ENCODE measurements at regions not wholly inside any gene's neighbourhood (a gene's known extent, or its start where the extent isn't known, plus 50 kb on each side); places are given as distances from the start of the nearest gene placed in this dataset.

- H3K36me3 ChIP-seq (ENCODE audit: control insufficient read depth, insufficient read depth, low read length), result no peaks in the 10 kb centered on the region
- no peaks in the 10 kb centered on the region for H3K9me3 ChIP-seq (ENCODE audit: control insufficient read depth, insufficient read depth, low read length)
- H3K27me3 ChIP-seq (ENCODE audit: control insufficient read depth, insufficient read depth, low read length), result no peaks in the 10 kb centered on the region
- no peak overlapping the region for H3K4me3 ChIP-seq (ENCODE audit: low read depth, low read length)
- H3K4me1 ChIP-seq (ENCODE audit: control insufficient read depth, insufficient read depth, low read length), result no peaks in the 10 kb centered on the region
- peak in 1 of 6 donors; percentile 53 for DNase-seq (ENCODE audit: low read depth in 4 of 6, low spot score in 6 of 6)
- no peak overlapping the region for H3K27ac ChIP-seq (ENCODE audit: low read depth, low read length)
These were observed 272.7 kb downstream of the PDHA2 start for GRCh38 chr4:96112631-96113030.

GRCh38 chr4:96120206-96120605, 280.3 kb downstream of the PDHA2 start:
- no CpG with 5 or more reads among the region's 1 CpG for WGBS (ENCODE audit: insufficient coverage)

GRCh38 chr4:96126227-96126626, 286.3 kb downstream of the PDHA2 start:
- WGBS (ENCODE audit: insufficient coverage), result 95% methylated on average over 21 of the region's 24 CpGs
- no peaks in the 10 kb centered on the region for H3K4me1 ChIP-seq (ENCODE audit: control insufficient read depth, insufficient read depth, low read length)
- no peaks in the 10 kb centered on the region for H3K36me3 ChIP-seq (ENCODE audit: control insufficient read depth, insufficient read depth, low read length)
- H3K4me3 ChIP-seq (ENCODE audit: low read depth, low read length), result no peak overlapping the region
- H3K27ac ChIP-seq (ENCODE audit: low read depth, low read length), result no peak overlapping the region
- H3K9me3 ChIP-seq (ENCODE audit: control insufficient read depth, insufficient read depth, low read length), result no peaks in the 10 kb centered on the region
- H3K27me3 ChIP-seq (ENCODE audit: control insufficient read depth, insufficient read depth, low read length), result no peaks in the 10 kb centered on the region
- no peak for DNase-seq (ENCODE audit: low read depth in 4 of 6, low spot score in 6 of 6)

More at GRCh38 chr4:96120206-96120605, 280.3 kb downstream of the PDHA2 start:
- H3K4me3 ChIP-seq (ENCODE audit: low read depth, low read length), result no peak overlapping the region
- H3K9me3 ChIP-seq (ENCODE audit: control insufficient read depth, insufficient read depth, low read length), result no peaks in the 10 kb centered on the region
- no peaks in the 10 kb centered on the region for H3K36me3 ChIP-seq (ENCODE audit: control insufficient read depth, insufficient read depth, low read length)
- H3K4me1 ChIP-seq (ENCODE audit: control insufficient read depth, insufficient read depth, low read length), result no peaks in the 10 kb centered on the region
- H3K27me3 ChIP-seq (ENCODE audit: control insufficient read depth, insufficient read depth, low read length), result no peaks in the 10 kb centered on the region
- H3K27ac ChIP-seq (ENCODE audit: low read depth, low read length), result no peak overlapping the region
- DNase-seq (ENCODE audit: low read depth in 4 of 6, low spot score in 6 of 6), result no peak

GRCh38 chr4:96131186-96131585, 291.3 kb downstream of the PDHA2 start:
- 80% methylated on average over 1 of the region's 1 CpG for WGBS (ENCODE audit: insufficient coverage)
- H3K4me1 ChIP-seq (ENCODE audit: control insufficient read depth, insufficient read depth, low read length), result no peaks in the 10 kb centered on the region
- H3K27ac ChIP-seq (ENCODE audit: low read depth, low read length), result no peak overlapping the region
- no peak for DNase-seq (ENCODE audit: low read depth in 4 of 6, low spot score in 6 of 6)
- no peaks in the 10 kb centered on the region for H3K27me3 ChIP-seq (ENCODE audit: control insufficient read depth, insufficient read depth, low read length)
- H3K36me3 ChIP-seq (ENCODE audit: control insufficient read depth, insufficient read depth, low read length), result no peaks in the 10 kb centered on the region
- no peak overlapping the region for H3K4me3 ChIP-seq (ENCODE audit: low read depth, low read length)
- no peaks in the 10 kb centered on the region for H3K9me3 ChIP-seq (ENCODE audit: control insufficient read depth, insufficient read depth, low read length)

GRCh38 chr4:96134806-96135205, 294.9 kb downstream of the PDHA2 start:
- no peaks in the 10 kb centered on the region for H3K4me1 ChIP-seq (ENCODE audit: control insufficient read depth, insufficient read depth, low read length)
- no peaks in the 10 kb centered on the region for H3K27me3 ChIP-seq (ENCODE audit: control insufficient read depth, insufficient read depth, low read length)
- WGBS (ENCODE audit: insufficient coverage), result no CpG with 5 or more reads among the region's 2 CpGs
- DNase-seq (ENCODE audit: low read depth in 4 of 6, low spot score in 6 of 6), result no peak
- H3K9me3 ChIP-seq (ENCODE audit: control insufficient read depth, insufficient read depth, low read length), result no peaks in the 10 kb centered on the region
- H3K36me3 ChIP-seq (ENCODE audit: control insufficient read depth, insufficient read depth, low read length), result no peaks in the 10 kb centered on the region
- H3K27ac ChIP-seq (ENCODE audit: low read depth, low read length), result no peak overlapping the region
- no peak overlapping the region for H3K4me3 ChIP-seq (ENCODE audit: low read depth, low read length)

- no peak for DNase-seq (ENCODE audit: low read depth in 4 of 6, low spot score in 6 of 6)
- H3K27ac ChIP-seq (ENCODE audit: low read depth, low read length), result no peak overlapping the region
- no peaks in the 10 kb centered on the region for H3K9me3 ChIP-seq (ENCODE audit: control insufficient read depth, insufficient read depth, low read length)
- H3K4me1 ChIP-seq (ENCODE audit: control insufficient read depth, insufficient read depth, low read length), result no peaks in the 10 kb centered on the region
- WGBS (ENCODE audit: insufficient coverage), result 100% methylated on average over 2 of the region's 2 CpGs
- H3K4me3 ChIP-seq (ENCODE audit: low read depth, low read length), result no peak overlapping the region
- no peaks in the 10 kb centered on the region for H3K36me3 ChIP-seq (ENCODE audit: control insufficient read depth, insufficient read depth, low read length)
- H3K27me3 ChIP-seq (ENCODE audit: control insufficient read depth, insufficient read depth, low read length), result no peaks in the 10 kb centered on the region
These were observed 296.2 kb downstream of the PDHA2 start for GRCh38 chr4:96136056-96136455.

GRCh38 chr4:96139251-96139929, 299.5 kb downstream of the PDHA2 start:
- H3K27me3 ChIP-seq (ENCODE audit: control insufficient read depth, insufficient read depth, low read length), result no peaks in the 10 kb centered on the region
- no peak for DNase-seq (ENCODE audit: low read depth in 4 of 6, low spot score in 6 of 6)
- H3K27ac ChIP-seq (ENCODE audit: low read depth, low read length), result no peak overlapping the region
- no peaks in the 10 kb centered on the region for H3K4me1 ChIP-seq (ENCODE audit: control insufficient read depth, insufficient read depth, low read length)
- H3K4me3 ChIP-seq (ENCODE audit: low read depth, low read length), result no peak overlapping the region
- 92% methylated on average over 11 of the region's 14 CpGs for WGBS (ENCODE audit: insufficient coverage)
- no peaks in the 10 kb centered on the region for H3K36me3 ChIP-seq (ENCODE audit: control insufficient read depth, insufficient read depth, low read length)
- H3K9me3 ChIP-seq (ENCODE audit: control insufficient read depth, insufficient read depth, low read length), result no peaks in the 10 kb centered on the region

- no peaks in the 10 kb centered on the region for H3K9me3 ChIP-seq (ENCODE audit: control insufficient read depth, insufficient read depth, low read length)
- no peaks in the 10 kb centered on the region for H3K36me3 ChIP-seq (ENCODE audit: control insufficient read depth, insufficient read depth, low read length)
- no peaks in the 10 kb centered on the region for H3K27me3 ChIP-seq (ENCODE audit: control insufficient read depth, insufficient read depth, low read length)
- H3K4me3 ChIP-seq (ENCODE audit: low read depth, low read length), result no peak overlapping the region
- no peaks in the 10 kb centered on the region for H3K4me1 ChIP-seq (ENCODE audit: control insufficient read depth, insufficient read depth, low read length)
- DNase-seq (ENCODE audit: low read depth in 4 of 6, low spot score in 6 of 6), result no peak
- WGBS (ENCODE audit: insufficient coverage), result 40% methylated on average over 1 of the region's 1 CpG
- no peak overlapping the region for H3K27ac ChIP-seq (ENCODE audit: low read depth, low read length)
These were observed 305.7 kb downstream of the PDHA2 start for GRCh38 chr4:96145601-96146000.

- Histone ChIP-seq H3K4me1 (ENCODE audit: control insufficient read depth, insufficient read depth, low read length) (no peaks in the 10 kb centered on the region), H3K4me3 (ENCODE audit: low read depth, low read length) (no peak overlapping the region), H3K9me3 (ENCODE audit: control insufficient read depth, insufficient read depth, low read length) (no peaks in the 10 kb centered on the region), H3K36me3 (ENCODE audit: control insufficient read depth, insufficient read depth, low read length) (no peaks in the 10 kb centered on the region), H3K27ac (ENCODE audit: low read depth, low read length) (no peak overlapping the region), H3K27me3 (ENCODE audit: control insufficient read depth, insufficient read depth, low read length) (no peaks in the 10 kb centered on the region)
- no peak for DNase-seq (ENCODE audit: low read depth in 4 of 6, low spot score in 6 of 6)
These were observed 306.8 kb downstream of the PDHA2 start for GRCh38 chr4:96146686-96147085.

- 53% methylated on average over 5 of the region's 6 CpGs for WGBS (ENCODE audit: insufficient coverage)
- no peaks in the 10 kb centered on the region for H3K36me3 ChIP-seq (ENCODE audit: control insufficient read depth, insufficient read depth, low read length)
- no peaks in the 10 kb centered on the region for H3K9me3 ChIP-seq (ENCODE audit: control insufficient read depth, insufficient read depth, low read length)
- H3K27ac ChIP-seq (ENCODE audit: low read depth, low read length), result no peak overlapping the region
- peak in 5 of 6 donors; percentile 1 to 74 (median 7) for DNase-seq (ENCODE audit: low read depth in 4 of 6, low spot score in 6 of 6)
- H3K4me3 ChIP-seq (ENCODE audit: low read depth, low read length), result no peak overlapping the region
- no peaks in the 10 kb centered on the region for H3K4me1 ChIP-seq (ENCODE audit: control insufficient read depth, insufficient read depth, low read length)
- H3K27me3 ChIP-seq (ENCODE audit: control insufficient read depth, insufficient read depth, low read length), result no peaks in the 10 kb centered on the region
These were observed 310.0 kb downstream of the PDHA2 start for GRCh38 chr4:96149894-96150293.

Data from spinal cord (tissue), 9 donors.